ENCODE measurements at regions not wholly inside any gene's neighbourhood (a gene's known extent, or its start where the extent isn't known, plus 50 kb on each side); places are given as distances from the start of the nearest gene placed in this dataset.

- ATAC-seq (ENCODE audit: low FRiP score), result no peak
- no peaks in the 10 kb centered on the region for H3K36me3 ChIP-seq (ENCODE audit: control insufficient read depth in 1 of 2, insufficient read depth in 2 of 2, low read length in 1 of 2)
These were observed 204.2 kb upstream of the IGF1R start for GRCh38 chr15:98444138-98444537.

DNA sequence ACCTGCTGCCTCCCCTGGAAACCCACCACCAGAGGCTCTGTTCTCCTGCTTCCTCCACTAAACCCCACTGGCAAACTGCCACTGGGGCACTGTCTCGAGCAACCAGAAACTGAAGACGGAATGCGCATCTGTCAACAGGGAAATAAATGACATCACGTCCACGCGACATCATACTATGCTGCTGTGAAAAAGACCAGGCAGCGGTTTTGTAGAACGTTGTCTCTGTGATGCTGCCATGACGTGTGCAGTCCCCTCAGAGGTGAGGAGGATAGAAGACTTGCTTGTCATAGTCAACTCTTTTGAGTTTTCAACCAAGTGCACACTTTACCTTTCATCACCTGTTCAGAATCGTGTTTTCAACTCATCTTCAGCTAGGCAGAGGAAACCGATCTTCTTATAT is 203.0 kb upstream of the IGF1R start:
- WGBS, 2 donors, result 82 to 84% methylated on average over 11 of the region's 11 CpGs
- DNase-seq (no peak), ATAC-seq (ENCODE audit: low FRiP score) (no peak)
- H3K27ac ChIP-seq (ENCODE audit: low read depth in 1 of 2, low read length in 2 of 2), result no peak overlapping the region
- H3K27me3 ChIP-seq (ENCODE audit: control insufficient read depth in 1 of 2, insufficient read depth in 2 of 2, low read length in 1 of 2), result no peaks in the 10 kb centered on the region
- H3K4me3 ChIP-seq (ENCODE audit: low read length in 2 of 2), result no peak overlapping the region
- H3K36me3 ChIP-seq (ENCODE audit: control insufficient read depth in 1 of 2, insufficient read depth in 2 of 2, low read length in 1 of 2), result no peaks in the 10 kb centered on the region
- no peaks in the 10 kb centered on the region for H3K9me3 ChIP-seq (ENCODE audit: control insufficient read depth, low read length)
- intact Hi-C loops (cut with DNase I), result loop anchor here in 1 of 2 donors (10.0 kb wide), 1 partner anchor 199 kb away; the partner anchor contains the start of gene IGF1R
- H3K4me1 ChIP-seq (ENCODE audit: control insufficient read depth in 1 of 2, insufficient read depth in 2 of 2, low read length in 2 of 2), result no peaks in the 10 kb centered on the region

More at GRCh38 chr15:98444138-98444537, 204.2 kb upstream of the IGF1R start:
- H3K27ac ChIP-seq (ENCODE audit: low read depth in 1 of 2, low read length in 2 of 2), result no peak overlapping the region
- no peak overlapping the region for H3K4me3 ChIP-seq (ENCODE audit: low read length in 2 of 2)
- H3K27me3 ChIP-seq (ENCODE audit: control insufficient read depth in 1 of 2, insufficient read depth in 2 of 2, low read length in 1 of 2), result no peaks in the 10 kb centered on the region
- 70 to 72% methylated on average over 9 of the region's 9 CpGs for WGBS, 2 donors
- H3K4me1 ChIP-seq (ENCODE audit: control insufficient read depth in 1 of 2, insufficient read depth in 2 of 2, low read length in 2 of 2), result no peaks in the 10 kb centered on the region
- intact Hi-C loops (cut with DNase I), result loop anchor here (5.0 to 10.0 kb wide), 3 partner anchors 198 to 633 kb away; partner anchors contain the start of gene IGF1R (in 1 of the 2)
- DNase-seq, result no peak
- no peaks in the 10 kb centered on the region for H3K9me3 ChIP-seq (ENCODE audit: control insufficient read depth, low read length)

DNA sequence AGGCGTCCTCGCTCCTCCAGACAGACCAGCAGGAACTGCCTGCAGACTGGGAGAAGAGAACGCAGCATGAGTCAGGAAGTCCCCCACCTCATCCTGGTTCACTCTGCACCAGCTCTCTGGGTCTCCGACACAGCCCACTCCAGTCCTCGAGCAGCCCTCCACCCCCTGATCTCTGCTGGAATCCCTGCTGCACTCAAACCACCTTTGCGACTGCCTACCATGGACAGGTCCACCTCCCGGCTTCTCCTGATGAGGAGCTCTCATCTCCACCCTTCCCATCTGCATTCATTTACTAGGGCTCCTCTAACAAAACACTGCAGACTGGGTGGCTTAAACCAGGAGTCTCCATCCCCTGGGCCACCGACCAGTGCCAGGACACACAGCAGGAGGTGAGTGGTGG is 202.3 kb upstream of the IGF1R start:
- no peak for ATAC-seq (ENCODE audit: low FRiP score)
- Histone ChIP-seq H3K4me1 (ENCODE audit: control insufficient read depth in 1 of 2, insufficient read depth in 2 of 2, low read length in 2 of 2) (no peaks in the 10 kb centered on the region), H3K4me3 (ENCODE audit: low read length in 2 of 2) (no peak overlapping the region), H3K36me3 (ENCODE audit: control insufficient read depth in 1 of 2, insufficient read depth in 2 of 2, low read length in 1 of 2) (no peaks in the 10 kb centered on the region), H3K27ac (ENCODE audit: low read depth in 1 of 2, low read length in 2 of 2) (no peak overlapping the region), H3K9me3 (ENCODE audit: control insufficient read depth, low read length) (no peaks in the 10 kb centered on the region), H3K27me3 (ENCODE audit: control insufficient read depth in 1 of 2, insufficient read depth in 2 of 2, low read length in 1 of 2) (no peaks in the 10 kb centered on the region)
- intact Hi-C loops (cut with DNase I), result loop anchor here in 1 of 2 donors (10.0 kb wide), 1 partner anchor 199 kb away; the partner anchor contains the start of gene IGF1R
- 84 to 86% methylated on average over 8 of the region's 8 CpGs for WGBS, 2 donors
- no peak for DNase-seq

DNA sequence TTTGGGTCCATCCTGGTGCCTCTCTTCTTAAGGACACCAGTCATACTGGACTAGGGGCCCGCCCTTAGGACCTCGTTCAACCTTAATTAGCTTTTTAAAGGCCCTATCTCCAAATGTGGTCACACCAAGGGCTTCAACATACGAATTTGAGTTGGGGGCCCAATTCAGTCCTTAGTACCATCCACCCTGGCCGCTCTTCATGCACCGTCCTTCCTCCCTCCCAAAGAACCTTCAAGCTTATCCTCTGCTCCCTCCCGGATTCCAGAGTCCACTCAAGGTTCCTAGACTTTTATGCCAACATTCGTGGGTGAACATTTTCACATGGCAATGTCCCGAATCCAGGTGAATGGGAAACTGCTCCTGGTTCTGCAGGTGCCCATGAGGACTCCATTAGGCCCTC is 201.3 kb upstream of the IGF1R start:
- H3K27ac ChIP-seq (ENCODE audit: low read depth in 1 of 2, low read length in 2 of 2), result no peak overlapping the region
- intact Hi-C loops (cut with DNase I), result loop anchor here in 1 of 2 donors (10.0 kb wide), 1 partner anchor 198 kb away; the partner anchor contains the start of gene IGF1R
- DNase-seq (no peak), ATAC-seq (ENCODE audit: low FRiP score) (no peak)
- no peaks in the 10 kb centered on the region for H3K9me3 ChIP-seq (ENCODE audit: control insufficient read depth, low read length)
- H3K36me3 ChIP-seq (ENCODE audit: control insufficient read depth in 1 of 2, insufficient read depth in 2 of 2, low read length in 1 of 2), result no peaks in the 10 kb centered on the region
- H3K4me3 ChIP-seq (ENCODE audit: low read length in 2 of 2), result no peak overlapping the region
- WGBS, 2 donors, result 78 to 82% methylated on average over 8 of the region's 8 CpGs
- H3K4me1 ChIP-seq (ENCODE audit: control insufficient read depth in 1 of 2, insufficient read depth in 2 of 2, low read length in 2 of 2), result no peaks in the 10 kb centered on the region
- H3K27me3 ChIP-seq (ENCODE audit: control insufficient read depth in 1 of 2, insufficient read depth in 2 of 2, low read length in 1 of 2), result no peaks in the 10 kb centered on the region

DNA sequence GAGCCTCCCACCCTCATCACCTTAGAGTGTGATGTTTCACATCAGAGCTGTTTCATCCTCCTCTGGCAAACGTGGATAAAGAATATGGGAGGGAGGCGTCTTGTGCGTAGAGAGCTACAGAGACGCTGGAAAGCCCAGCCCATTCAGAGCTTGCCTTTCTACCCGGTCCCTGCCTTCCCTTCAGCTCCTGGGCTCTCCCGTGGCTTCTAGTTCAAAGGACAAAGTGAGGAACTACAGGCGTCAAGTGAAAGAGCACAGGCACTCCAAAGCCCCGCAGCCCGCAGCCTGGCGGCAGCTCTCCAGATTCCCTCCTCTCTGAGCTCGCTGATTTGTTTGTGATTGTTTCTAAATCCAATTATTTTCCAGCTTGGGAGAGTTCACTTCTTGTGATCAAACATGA is 197.1 kb upstream of the IGF1R start:
- Histone ChIP-seq H3K27ac (ENCODE audit: low read depth in 1 of 2, low read length in 2 of 2) (no peak overlapping the region), H3K36me3 (ENCODE audit: control insufficient read depth in 1 of 2, insufficient read depth in 2 of 2, low read length in 1 of 2) (no peaks in the 10 kb centered on the region), H3K9me3 (ENCODE audit: control insufficient read depth, low read length) (peaks cover 1% of the 10 kb centered on the region), H3K4me3 (ENCODE audit: low read length in 2 of 2) (no peak overlapping the region), H3K27me3 (ENCODE audit: control insufficient read depth in 1 of 2, insufficient read depth in 2 of 2, low read length in 1 of 2) (no peaks in the 10 kb centered on the region), H3K4me1 (ENCODE audit: control insufficient read depth in 1 of 2, insufficient read depth in 2 of 2, low read length in 2 of 2) (no peaks in the 10 kb centered on the region)
- DNase-seq (no peak), ATAC-seq (ENCODE audit: low FRiP score) (no peak)
- intact Hi-C loops (cut with DNase I), result no loop called here
- WGBS, 2 donors, result 84% methylated on average over 11 of the region's 11 CpGs

DNA sequence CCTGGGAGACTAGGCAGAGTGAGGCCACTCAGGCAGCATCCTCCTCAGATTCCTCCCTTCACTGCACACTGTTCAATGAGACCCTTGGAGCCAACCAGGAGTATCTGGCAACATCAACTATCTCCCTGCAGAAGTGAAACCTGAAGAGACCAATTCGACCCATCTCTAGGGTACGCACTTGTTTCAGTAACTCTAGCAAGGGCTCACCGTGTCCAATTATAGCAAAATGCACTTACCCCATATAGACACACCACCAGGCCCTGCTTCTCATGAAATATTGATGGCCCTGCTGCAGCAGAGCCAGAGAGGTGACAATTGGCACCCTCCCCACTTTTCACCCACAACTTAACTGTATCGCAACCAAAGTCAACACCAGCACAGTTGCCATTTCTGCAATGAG is 196.1 kb upstream of the IGF1R start:
- H3K36me3 ChIP-seq (ENCODE audit: control insufficient read depth in 1 of 2, insufficient read depth in 2 of 2, low read length in 1 of 2), result no peaks in the 10 kb centered on the region
- 96 to 97% methylated on average over 4 of the region's 4 CpGs for WGBS, 2 donors
- ATAC-seq (ENCODE audit: low FRiP score), result no peak
- intact Hi-C loops (cut with DNase I), result no loop called here
- H3K27me3 ChIP-seq (ENCODE audit: control insufficient read depth in 1 of 2, insufficient read depth in 2 of 2, low read length in 1 of 2), result no peaks in the 10 kb centered on the region
- no peak overlapping the region for H3K27ac ChIP-seq (ENCODE audit: low read depth in 1 of 2, low read length in 2 of 2)
- no peak overlapping the region for H3K4me3 ChIP-seq (ENCODE audit: low read length in 2 of 2)
- peaks cover 1% of the 10 kb centered on the region for H3K9me3 ChIP-seq (ENCODE audit: control insufficient read depth, low read length)
- DNase-seq, result no peak
- H3K4me1 ChIP-seq (ENCODE audit: control insufficient read depth in 1 of 2, insufficient read depth in 2 of 2, low read length in 2 of 2), result no peaks in the 10 kb centered on the region

- Histone ChIP-seq H3K9me3 (ENCODE audit: control insufficient read depth, low read length) (peaks cover 3% of the 10 kb centered on the region), H3K27me3 (ENCODE audit: control insufficient read depth in 1 of 2, insufficient read depth in 2 of 2, low read length in 1 of 2) (no peaks in the 10 kb centered on the region), H3K27ac (ENCODE audit: low read depth in 1 of 2, low read length in 2 of 2) (no peak overlapping the region), H3K4me3 (ENCODE audit: low read length in 2 of 2) (no peak overlapping the region), H3K36me3 (ENCODE audit: control insufficient read depth in 1 of 2, insufficient read depth in 2 of 2, low read length in 1 of 2) (no peaks in the 10 kb centered on the region), H3K4me1 (ENCODE audit: control insufficient read depth in 1 of 2, insufficient read depth in 2 of 2, low read length in 2 of 2) (no peaks in the 10 kb centered on the region)
- no peak for DNase-seq
- intact Hi-C loops (cut with DNase I), result no loop called here
- WGBS, 2 donors, result 78 to 85% methylated on average over 5 of the region's 5 CpGs
- ATAC-seq (ENCODE audit: low FRiP score), result no peak
These were observed 192.4 kb upstream of the IGF1R start for GRCh38 chr15:98455904-98456303.

DNA sequence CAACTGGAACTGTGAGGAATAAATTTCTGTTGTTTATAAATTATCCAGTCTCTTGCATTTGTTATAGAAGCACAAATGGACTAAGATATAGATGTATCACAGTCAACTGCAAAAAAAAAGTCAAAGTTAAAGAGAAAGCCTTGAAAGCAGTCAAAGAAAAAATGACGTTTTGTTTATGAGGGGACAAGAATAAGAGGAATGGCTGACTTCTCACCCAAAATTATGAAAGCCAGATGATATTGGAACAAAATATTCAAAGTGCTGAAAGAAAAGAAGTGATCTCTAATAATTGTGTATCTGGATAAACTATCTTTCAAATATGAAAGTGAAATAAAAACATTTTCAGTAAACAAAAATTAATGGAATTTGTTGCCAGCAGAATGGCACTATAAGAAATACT is 171.8 kb upstream of the IGF1R start:
- Histone ChIP-seq H3K27me3 (ENCODE audit: control insufficient read depth in 1 of 2, insufficient read depth in 2 of 2, low read length in 1 of 2) (no peaks in the 10 kb centered on the region), H3K4me3 (ENCODE audit: low read length in 2 of 2) (no peak overlapping the region), H3K4me1 (ENCODE audit: control insufficient read depth in 1 of 2, insufficient read depth in 2 of 2, low read length in 2 of 2) (no peaks in the 10 kb centered on the region), H3K27ac (ENCODE audit: low read depth in 1 of 2, low read length in 2 of 2) (no peak overlapping the region), H3K36me3 (ENCODE audit: control insufficient read depth in 1 of 2, insufficient read depth in 2 of 2, low read length in 1 of 2) (no peaks in the 10 kb centered on the region), H3K9me3 (ENCODE audit: control insufficient read depth, low read length) (peaks cover 3% of the 10 kb centered on the region)
- no peak for ATAC-seq (ENCODE audit: low FRiP score)
- 78 to 86% methylated on average over 1 of the region's 1 CpG for WGBS, 2 donors
- intact Hi-C loops (cut with DNase I), result no loop called here
- no peak for DNase-seq

GRCh38 chr15:98480844-98481243 is 167.5 kb upstream of the IGF1R start:
- Histone ChIP-seq H3K27ac (ENCODE audit: low read depth in 1 of 2, low read length in 2 of 2) (no peak overlapping the region), H3K9me3 (ENCODE audit: control insufficient read depth, low read length) (peaks cover 3% of the 10 kb centered on the region), H3K4me3 (ENCODE audit: low read length in 2 of 2) (no peak overlapping the region), H3K27me3 (ENCODE audit: control insufficient read depth in 1 of 2, insufficient read depth in 2 of 2, low read length in 1 of 2) (no peaks in the 10 kb centered on the region), H3K4me1 (ENCODE audit: control insufficient read depth in 1 of 2, insufficient read depth in 2 of 2, low read length in 2 of 2) (no peaks in the 10 kb centered on the region), H3K36me3 (ENCODE audit: control insufficient read depth in 1 of 2, insufficient read depth in 2 of 2, low read length in 1 of 2) (no peaks in the 10 kb centered on the region)
- ATAC-seq (ENCODE audit: low FRiP score) (no peak), DNase-seq (no peak)
- intact Hi-C loops (cut with DNase I), result no loop called here
- whole genome bisulfite sequencing, 2 donors, result 67 to 72% methylated on average over 11 of the region's 11 CpGs

Data from aorta (tissue), 5 donors.